Activated T-helper 17 cell treated with anti-CD3 and anti-CD28 coated beads, Interleukin-2, amount 50 U/mL, for 72 hours (primary cell): ENCODE measurements at regions not wholly inside any gene's neighbourhood (a gene's known extent, or its start where the extent isn't known, plus 50 kb on each side); places are given as distances from the start of the nearest gene placed in this dataset.
"Not testable (repeated sequence)": the region's sequence is repeated elsewhere in the genome, so short reads cannot be mapped to it uniquely, and the experiment has no call there.

Experiments used
- ATAC-seq: fragments of 150-1000 bp; cut with Tn5 transposase; replicated peaks from 2 replicates; pipeline ENCODE4 v1.10.0; 2021; ENCODE audit warnings: mild to moderate bottlenecking, moderate library complexity
- H3K27ac Mint-ChIP-seq: one replicate; pipeline ENCODE4 v1.8.0; 2022; ENCODE audit warnings: mixed read lengths
- H3K27me3 Mint-ChIP-seq: one replicate; pipeline ENCODE4 v1.8.0; 2022; ENCODE audit warnings: mixed read lengths
- H3K36me3 Mint-ChIP-seq: one replicate; pipeline ENCODE4 v1.8.0; 2022; ENCODE audit warnings: low read depth, mild to moderate bottlenecking, mixed read lengths
- H3K4me1 Mint-ChIP-seq: one replicate; pipeline ENCODE4 v1.8.0; 2022; ENCODE audit warnings: mixed read lengths
- H3K4me3 Mint-ChIP-seq: one replicate; pipeline ENCODE4 v1.8.0; 2022; ENCODE audit warnings: mild to moderate bottlenecking, mixed read lengths
- H3K9me3 Mint-ChIP-seq: one replicate; pipeline ENCODE4 v1.8.0; 2022; ENCODE audit warnings: mixed read lengths

DNA sequence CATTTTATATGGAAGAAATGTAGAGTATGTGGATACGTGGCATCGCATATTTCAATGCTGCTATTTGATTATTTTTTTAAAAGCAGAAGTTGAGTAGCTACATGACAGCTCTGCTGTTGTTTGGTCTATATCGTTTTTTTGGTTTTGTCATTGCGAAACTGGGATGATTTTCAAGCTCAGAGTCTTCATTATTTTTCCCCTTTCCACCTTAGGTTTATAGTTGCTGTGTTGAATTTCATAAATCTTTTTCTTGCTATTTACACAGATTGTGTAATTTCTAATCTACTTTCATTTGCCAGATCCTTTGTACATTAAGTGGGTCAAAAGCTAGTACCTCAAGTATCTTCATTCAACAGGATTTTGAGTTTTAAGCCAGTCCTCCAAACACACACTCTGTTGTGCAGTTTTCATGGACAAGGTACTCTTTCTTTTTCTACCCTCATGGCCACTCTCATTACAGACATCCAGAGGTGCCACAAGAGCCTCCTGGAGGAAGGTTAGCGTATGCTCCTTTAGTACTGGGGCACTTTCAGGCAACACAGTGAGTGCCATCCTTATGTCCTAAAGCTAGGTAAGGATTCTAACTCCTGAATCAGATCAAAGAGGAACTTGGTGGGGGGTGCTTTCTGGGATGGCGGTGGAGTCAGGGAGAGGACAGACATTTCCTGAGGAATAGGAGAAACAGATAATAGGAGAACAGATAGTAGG, 123.2 kb downstream of the FHIP1A start:
- ATAC-seq: no peak
- Mint-ChIP-seq H3K27ac (no peak overlapping the region), H3K36me3 (no peaks in the 10 kb centered on the region), H3K9me3 (no peaks in the 10 kb centered on the region), H3K4me3 (no peak overlapping the region), H3K27me3 (no peaks in the 10 kb centered on the region), H3K4me1 (no peaks in the 10 kb centered on the region)

DNA sequence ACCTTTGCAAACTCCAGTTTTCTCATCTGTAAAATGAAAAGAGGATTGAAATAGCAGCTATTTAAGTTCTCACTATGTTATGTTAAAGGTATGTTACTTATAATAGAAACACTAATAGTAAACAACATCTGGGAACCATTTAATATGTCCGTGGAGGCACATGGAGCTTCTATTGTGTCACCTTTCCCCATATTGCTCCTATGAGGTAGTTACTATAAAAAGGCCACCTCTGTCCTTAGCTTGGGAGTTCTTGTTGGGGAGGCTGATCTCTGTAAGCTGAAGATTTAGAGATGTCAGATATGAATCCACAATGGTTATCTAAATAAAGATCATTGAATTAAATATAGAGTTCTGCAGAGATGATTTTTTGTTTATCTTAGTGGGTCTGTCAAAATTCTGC, 125.2 kb downstream of the FHIP1A start:
- Mint-ChIP-seq H3K4me3 (no peak overlapping the region), H3K4me1 (no peaks in the 10 kb centered on the region), H3K36me3 (no peaks in the 10 kb centered on the region), H3K9me3 (no peaks in the 10 kb centered on the region), H3K27ac (no peak overlapping the region), H3K27me3 (no peaks in the 10 kb centered on the region)
- no peak for ATAC-seq

DNA sequence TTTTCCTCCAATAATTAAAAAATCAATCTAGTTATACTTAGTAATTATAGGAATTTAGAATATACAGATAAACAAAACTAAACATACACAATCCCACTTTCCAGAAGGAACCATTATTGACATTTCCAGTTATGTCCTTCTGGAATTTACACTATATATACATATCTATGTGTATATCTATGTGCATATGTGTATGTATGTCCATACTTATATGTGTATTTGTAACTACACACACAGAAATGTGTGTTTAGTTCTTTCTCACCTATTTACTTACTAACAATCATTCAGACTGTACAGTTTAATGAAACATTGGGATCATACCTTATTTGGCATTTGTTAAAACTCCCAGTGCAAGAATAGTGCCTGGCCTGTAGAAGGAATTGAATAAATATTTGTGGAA, 126.4 kb downstream of the FHIP1A start:
- ATAC-seq: no peak
- no peak overlapping the region for H3K4me3 Mint-ChIP-seq
- H3K27ac Mint-ChIP-seq: no peak overlapping the region
- H3K27me3 Mint-ChIP-seq: no peaks in the 10 kb centered on the region
- H3K36me3 Mint-ChIP-seq: no peaks in the 10 kb centered on the region
- no peaks in the 10 kb centered on the region for H3K4me1 Mint-ChIP-seq
- H3K9me3 Mint-ChIP-seq: no peaks in the 10 kb centered on the region

DNA sequence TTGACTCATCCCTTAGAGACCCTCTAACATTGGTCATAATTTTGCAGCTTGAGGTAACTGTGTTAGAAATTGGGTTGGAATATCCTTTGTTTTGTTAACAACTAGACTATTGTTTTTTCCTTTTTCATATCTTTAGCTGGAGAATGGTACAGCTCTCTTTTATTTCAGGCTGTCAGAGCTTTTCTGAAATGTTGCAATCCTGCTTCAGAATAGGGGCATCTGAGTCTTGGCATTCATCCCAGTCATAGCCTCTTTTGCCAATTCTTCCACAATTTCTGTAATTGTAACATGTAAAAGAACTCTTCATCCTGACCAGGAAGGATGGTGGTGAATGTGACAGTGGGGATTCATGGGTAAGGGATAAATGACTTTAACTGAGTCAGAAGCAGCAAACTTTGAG, 128.7 kb downstream of the FHIP1A start:
- Mint-ChIP-seq H3K9me3 (no peaks in the 10 kb centered on the region), H3K4me3 (no peak overlapping the region), H3K27me3 (peaks cover 5% of the 10 kb centered on the region), H3K36me3 (no peaks in the 10 kb centered on the region), H3K4me1 (no peaks in the 10 kb centered on the region), H3K27ac (no peak overlapping the region)
- ATAC-seq: no peak

DNA sequence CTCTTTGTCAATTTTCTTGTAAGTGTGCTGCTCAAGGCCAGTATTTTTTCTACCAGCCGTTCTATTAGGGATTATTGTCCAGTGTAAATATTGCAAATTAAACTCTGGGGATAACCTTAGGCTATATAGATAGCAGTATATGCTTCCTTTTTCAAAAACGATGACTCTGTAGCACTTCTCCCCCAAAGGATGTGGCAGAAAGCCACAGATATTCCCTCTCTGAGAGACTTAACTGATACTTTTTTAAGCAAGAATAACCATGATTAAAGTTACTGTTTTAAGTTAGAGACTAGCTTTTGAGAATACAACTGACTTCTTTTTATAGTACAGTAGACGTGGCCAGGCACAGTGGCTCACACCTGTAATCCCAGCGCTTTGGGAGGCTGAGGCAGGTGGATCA, 130.0 kb downstream of the FHIP1A start:
- Mint-ChIP-seq H3K4me3 (no peak overlapping the region), H3K36me3 (no peaks in the 10 kb centered on the region), H3K27me3 (peaks cover 5% of the 10 kb centered on the region), H3K4me1 (no peaks in the 10 kb centered on the region), H3K27ac (no peak overlapping the region), H3K9me3 (no peaks in the 10 kb centered on the region)
- ATAC-seq: no peak

DNA sequence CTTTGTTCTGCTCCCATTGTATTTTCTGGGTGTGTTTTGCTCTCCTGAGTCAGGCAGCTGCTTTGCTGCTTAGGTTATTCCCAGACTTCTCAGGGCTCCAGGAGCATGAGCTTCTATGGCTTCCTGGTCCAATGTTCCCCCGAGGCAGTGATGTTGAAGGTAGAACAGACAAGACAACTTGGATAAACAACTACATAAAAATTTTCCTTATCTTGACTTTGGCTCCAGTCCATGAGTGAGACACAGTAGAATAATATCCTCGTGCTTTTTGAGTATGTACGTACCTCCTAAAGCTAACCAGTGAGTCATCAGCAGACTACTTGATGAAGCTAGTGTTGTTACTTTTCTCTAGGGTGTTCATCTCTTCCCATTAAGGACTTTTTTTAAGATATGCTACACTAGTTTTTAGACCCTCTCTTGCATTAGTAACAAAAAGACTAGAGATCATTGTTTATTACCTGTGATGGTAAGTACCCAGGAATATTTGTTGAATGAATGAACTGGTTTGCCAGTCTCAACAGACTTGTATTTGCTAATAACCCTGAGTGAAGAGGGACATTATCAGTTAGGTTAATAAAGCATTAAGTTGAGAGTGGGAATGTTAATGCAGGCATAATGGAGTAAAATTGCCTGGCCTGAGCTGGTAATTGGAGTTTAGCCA, 131.9 kb downstream of the FHIP1A start:
- no peak for ATAC-seq
- no peaks in the 10 kb centered on the region for H3K36me3 Mint-ChIP-seq
- H3K27me3 Mint-ChIP-seq: peaks cover 5% of the 10 kb centered on the region
- no peaks in the 10 kb centered on the region for H3K4me1 Mint-ChIP-seq
- no peaks in the 10 kb centered on the region for H3K9me3 Mint-ChIP-seq
- H3K4me3 Mint-ChIP-seq: no peak overlapping the region
- no peak overlapping the region for H3K27ac Mint-ChIP-seq

DNA sequence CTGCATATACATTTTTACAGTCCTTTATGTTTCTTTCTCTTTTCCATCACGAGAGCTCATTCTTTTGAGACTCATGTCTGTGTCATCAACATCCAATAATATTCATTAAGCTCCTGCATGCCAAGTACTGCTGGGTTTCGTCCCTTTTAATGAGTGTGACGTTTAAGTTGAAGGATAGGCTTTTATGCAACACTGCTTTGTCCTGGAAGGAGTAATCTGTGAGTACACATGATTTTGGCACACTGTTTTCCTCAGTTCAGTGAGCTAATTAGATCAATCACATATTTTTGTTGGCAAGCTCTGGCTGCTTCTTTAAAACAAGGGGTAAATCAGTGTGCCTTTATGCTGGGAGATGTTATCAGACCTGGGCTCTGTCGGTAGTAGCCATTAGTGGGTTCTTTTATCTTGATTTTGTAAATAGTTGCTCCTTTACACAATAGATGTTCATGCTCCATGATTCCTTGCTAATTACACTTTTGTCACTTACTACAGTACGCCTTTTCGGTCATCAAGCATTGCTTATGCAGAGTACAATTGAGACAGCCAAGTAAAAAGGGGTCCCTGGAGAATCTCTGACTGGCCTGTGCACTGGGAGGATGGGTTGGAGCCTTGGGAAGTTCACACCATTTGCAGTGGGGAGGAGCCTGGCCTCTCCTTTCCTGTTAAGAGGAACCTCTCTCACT, 132.6 kb downstream of the FHIP1A start:
- Mint-ChIP-seq H3K27me3 (peaks cover 5% of the 10 kb centered on the region), H3K4me1 (no peaks in the 10 kb centered on the region), H3K36me3 (no peaks in the 10 kb centered on the region), H3K9me3 (no peaks in the 10 kb centered on the region), H3K4me3 (no peak overlapping the region), H3K27ac (no peak overlapping the region)
- ATAC-seq: no peak

DNA sequence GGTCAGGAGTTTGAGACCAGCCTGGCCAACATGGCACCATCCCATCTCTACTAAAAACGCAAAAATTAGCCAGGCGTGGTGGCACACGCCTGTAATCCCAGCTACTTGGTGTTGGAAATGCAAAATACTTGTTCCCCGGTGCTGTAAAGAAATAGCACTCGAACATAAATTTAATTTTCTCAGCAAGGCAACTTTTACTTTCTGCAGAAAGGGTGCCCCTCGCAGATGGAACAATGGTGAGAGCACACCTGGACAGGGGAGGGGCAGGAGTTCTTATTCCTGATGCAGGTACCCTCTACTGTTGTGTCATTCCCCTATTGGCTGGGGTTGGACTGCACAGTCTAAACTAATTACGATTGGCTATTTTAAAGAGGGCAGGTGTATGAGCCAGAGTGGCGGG, 139.7 kb downstream of the FHIP1A start:
- H3K4me3 Mint-ChIP-seq: no peak overlapping the region
- no peaks in the 10 kb centered on the region for H3K4me1 Mint-ChIP-seq
- H3K36me3 Mint-ChIP-seq: no peaks in the 10 kb centered on the region
- H3K27me3 Mint-ChIP-seq: no peaks in the 10 kb centered on the region
- no peak for ATAC-seq
- H3K9me3 Mint-ChIP-seq: peaks cover 5% of the 10 kb centered on the region
- no peak overlapping the region for H3K27ac Mint-ChIP-seq

DNA sequence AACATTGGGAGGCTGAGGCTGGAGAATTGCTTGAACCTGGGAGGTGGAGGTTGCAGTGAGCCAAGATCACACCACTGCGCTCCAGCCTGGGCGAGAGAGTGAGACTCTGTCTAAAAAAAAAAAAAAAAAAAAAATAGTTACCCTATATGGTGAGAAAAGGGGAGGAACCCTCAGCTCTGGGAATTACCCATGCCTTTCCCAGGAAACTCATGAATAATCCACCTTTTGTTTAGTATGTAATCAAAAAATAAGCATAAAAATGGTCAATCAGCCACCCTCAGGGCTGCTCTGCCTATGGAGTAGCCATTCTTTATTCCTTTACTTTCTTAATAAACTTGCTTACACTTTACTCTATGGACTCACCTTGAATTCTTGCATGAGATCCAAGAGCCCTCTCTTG, 140.4 kb downstream of the FHIP1A start:
- not testable (repeated sequence) for ATAC-seq, H3K4me3 Mint-ChIP-seq, H3K27me3 Mint-ChIP-seq, H3K36me3 Mint-ChIP-seq, H3K9me3 Mint-ChIP-seq, H3K4me1 Mint-ChIP-seq, H3K27ac Mint-ChIP-seq

DNA sequence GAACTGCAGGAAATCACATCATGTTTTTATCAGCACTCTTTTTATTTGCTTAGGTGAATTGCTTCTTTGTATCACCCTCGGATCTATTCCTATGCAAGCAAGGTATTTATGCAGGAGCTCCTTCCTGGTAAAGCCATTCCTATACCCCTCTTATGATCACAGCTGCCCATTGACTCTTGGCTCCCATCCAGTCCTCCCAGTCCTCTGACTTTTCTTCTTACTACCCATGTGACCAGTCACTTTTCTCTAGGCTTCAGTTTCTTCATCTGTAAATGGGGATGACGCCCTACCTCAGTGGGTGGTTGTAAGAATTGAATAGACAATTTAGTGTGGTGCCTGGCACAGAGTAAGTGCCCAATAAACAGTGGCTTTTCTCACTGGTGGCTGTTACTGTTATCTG, 144.9 kb downstream of the FHIP1A start:
- peaks cover 4% of the 10 kb centered on the region for H3K27me3 Mint-ChIP-seq
- peaks cover 3% of the 10 kb centered on the region for H3K9me3 Mint-ChIP-seq
- H3K4me1 Mint-ChIP-seq: no peaks in the 10 kb centered on the region
- ATAC-seq: no peak
- no peak overlapping the region for H3K4me3 Mint-ChIP-seq
- no peak overlapping the region for H3K27ac Mint-ChIP-seq
- H3K36me3 Mint-ChIP-seq: no peaks in the 10 kb centered on the region

DNA sequence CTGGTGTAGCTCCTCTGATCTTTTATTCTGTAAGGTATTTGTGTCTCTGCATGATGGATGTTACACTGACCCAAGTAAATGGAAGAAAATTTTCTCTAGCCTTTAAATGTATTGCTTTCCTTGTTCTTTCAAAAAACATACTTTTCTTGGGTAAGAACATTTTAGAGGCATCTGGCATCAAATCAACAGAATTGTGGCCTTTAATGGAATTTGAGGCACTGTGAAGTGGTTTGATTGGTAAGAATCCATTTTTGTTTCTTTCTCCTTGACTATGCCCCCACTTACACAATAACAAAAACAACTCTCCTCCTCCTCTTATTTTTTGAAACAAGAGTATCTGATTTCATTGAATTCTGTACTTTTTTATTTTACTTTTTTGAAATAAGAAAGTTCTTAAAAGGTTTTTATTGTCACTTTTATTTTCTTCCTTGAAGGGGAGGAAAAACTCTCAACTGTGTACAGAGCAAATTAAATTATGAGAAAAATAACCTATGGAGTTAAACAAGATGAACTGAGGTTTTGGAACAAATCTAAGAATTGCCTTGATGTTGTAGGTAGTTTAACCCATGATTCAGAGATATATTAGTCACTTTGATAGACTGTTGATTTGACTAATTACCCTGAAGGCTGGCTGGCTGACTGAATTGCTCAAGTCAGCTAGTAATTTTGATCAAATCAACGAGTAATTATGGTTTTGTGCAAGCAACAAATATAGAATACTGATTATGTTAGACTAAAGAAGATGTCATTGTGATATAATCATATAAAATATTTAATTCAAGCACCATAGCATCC, 146.4 kb downstream of the FHIP1A start:
- no peak for ATAC-seq
- peaks cover 4% of the 10 kb centered on the region for H3K27me3 Mint-ChIP-seq
- H3K27ac Mint-ChIP-seq: no peak overlapping the region
- no peaks in the 10 kb centered on the region for H3K9me3 Mint-ChIP-seq
- H3K4me3 Mint-ChIP-seq: no peak overlapping the region
- H3K4me1 Mint-ChIP-seq: no peaks in the 10 kb centered on the region
- no peaks in the 10 kb centered on the region for H3K36me3 Mint-ChIP-seq

DNA sequence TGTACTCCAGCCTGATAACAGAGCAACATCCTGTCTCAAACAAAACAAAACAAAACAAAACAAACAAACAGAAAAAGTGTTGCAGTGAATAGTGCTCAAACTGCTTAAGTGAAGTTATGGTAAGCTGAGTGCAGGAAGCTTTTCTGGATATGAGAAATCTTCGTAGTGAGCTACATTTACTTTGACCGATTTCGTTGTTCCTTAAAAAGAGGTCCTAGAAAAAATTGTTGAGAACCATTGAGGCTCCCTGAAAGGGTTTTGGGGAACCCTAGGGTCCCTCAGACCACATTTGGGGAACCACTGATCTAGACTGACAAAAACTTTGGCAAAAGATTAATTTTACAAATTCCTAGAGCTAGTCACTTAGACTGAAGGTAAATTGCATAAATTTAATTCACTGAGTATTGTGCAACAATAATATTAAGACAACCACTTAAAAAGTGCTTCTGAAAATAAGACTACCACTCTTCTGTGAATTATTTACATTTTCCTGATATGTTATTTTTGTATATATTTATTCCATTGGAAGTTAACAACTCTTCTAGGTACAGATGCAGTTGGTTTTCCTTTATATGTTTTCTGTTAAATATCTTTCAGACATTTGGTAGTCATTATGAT, 149.6 kb downstream of the FHIP1A start:
- peaks cover 4% of the 10 kb centered on the region for H3K27me3 Mint-ChIP-seq
- H3K36me3 Mint-ChIP-seq: no peaks in the 10 kb centered on the region
- H3K4me3 Mint-ChIP-seq: no peak overlapping the region
- no peaks in the 10 kb centered on the region for H3K4me1 Mint-ChIP-seq
- H3K9me3 Mint-ChIP-seq: no peaks in the 10 kb centered on the region
- ATAC-seq: no peak
- no peak overlapping the region for H3K27ac Mint-ChIP-seq

DNA sequence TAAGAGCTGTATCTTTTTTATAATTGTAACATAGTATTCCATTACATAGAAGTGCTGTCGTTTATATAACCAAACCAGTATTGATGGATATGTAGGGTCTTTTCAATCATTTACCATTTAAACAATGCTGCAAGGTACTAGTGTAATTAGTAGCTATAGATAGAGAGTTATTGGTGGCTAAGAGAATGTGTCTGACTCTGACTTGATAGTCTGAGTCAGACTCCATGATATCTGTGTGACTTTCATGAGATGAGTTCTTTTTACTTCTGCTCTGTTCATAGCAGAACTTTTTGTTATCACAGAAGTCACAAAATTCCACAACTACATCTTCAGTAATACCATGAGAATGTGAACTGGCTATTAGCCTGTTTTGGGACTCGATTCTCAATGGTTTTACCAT, 150.6 kb downstream of the FHIP1A start:
- no peaks in the 10 kb centered on the region for H3K9me3 Mint-ChIP-seq
- no peak for ATAC-seq
- no peaks in the 10 kb centered on the region for H3K36me3 Mint-ChIP-seq
- peaks cover 4% of the 10 kb centered on the region for H3K27me3 Mint-ChIP-seq
- H3K27ac Mint-ChIP-seq: no peak overlapping the region
- no peak overlapping the region for H3K4me3 Mint-ChIP-seq
- no peaks in the 10 kb centered on the region for H3K4me1 Mint-ChIP-seq

DNA sequence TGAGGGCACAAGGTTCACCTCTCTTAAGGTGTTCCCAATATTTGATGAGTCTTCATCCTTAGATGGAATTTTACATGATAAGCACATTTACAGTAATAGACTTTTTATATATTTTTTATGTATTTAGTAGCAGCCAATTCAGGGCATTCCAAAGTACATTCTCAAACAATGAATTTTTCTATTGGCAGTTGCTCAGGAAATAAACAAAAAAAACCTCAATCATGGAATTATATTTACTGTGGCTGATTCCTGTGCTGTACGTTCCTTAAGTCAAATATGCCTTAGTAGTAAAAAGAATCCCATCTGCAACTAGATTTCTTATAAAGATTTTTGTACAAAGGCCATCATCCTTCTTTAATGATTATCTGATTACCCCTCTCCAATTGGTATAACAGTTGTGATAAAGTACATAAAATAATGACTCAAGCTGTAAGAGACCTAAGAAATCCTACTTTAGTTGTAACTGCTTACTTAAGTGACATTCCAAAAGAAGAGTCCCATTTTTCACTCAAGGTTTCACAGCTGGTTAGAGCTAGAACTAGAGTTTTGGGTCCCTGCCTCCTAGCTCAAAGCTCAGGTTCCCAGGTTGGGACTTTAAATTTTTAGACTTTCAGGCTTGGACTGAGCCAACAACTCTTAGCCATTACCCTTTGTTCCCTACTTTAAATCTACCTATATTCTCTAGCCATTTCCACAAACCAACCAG, 152.7 kb downstream of the FHIP1A start:
- Mint-ChIP-seq H3K4me3 (no peak overlapping the region), H3K36me3 (no peaks in the 10 kb centered on the region), H3K9me3 (no peaks in the 10 kb centered on the region), H3K27me3 (peaks cover 8% of the 10 kb centered on the region), H3K27ac (no peak overlapping the region), H3K4me1 (no peaks in the 10 kb centered on the region)
- ATAC-seq: no peak
